B cell (primary cell): ENCODE measurements at regions not wholly inside any gene's neighbourhood (a gene's known extent, or its start where the extent isn't known, plus 50 kb on each side); places are given as distances from the start of the nearest gene placed in this dataset.

Source experiments
- ATAC-seq: fragments of 200-7000 bp; cut with Tn5 transposase; one replicate; pipeline ENCODE4 v1.10.0; 2021; ENCODE audit warnings: low read depth, mild to moderate bottlenecking, moderate number of reproducible peaks, moderate library complexity
- CTCF ChIA-PET: fragments of 350-600 bp; sonication (Branson Sonifier 250); formaldehyde crosslinking; loops from one replicate; lab custom pipeline; 2021; ENCODE audit warnings: antibody characterized with exemption, inconsistent platforms; lab: Charles Lee
- POLR2A ChIA-PET: fragments of 350-600 bp; sonication (Branson Sonifier 250); formaldehyde crosslinking; loops from one replicate; lab custom pipeline; 2021; ENCODE audit warnings: antibody characterized with exemption; lab: Charles Lee
- DNase-seq: peaks from one replicate; pipeline ENCODE4 v3.0.0; 2013
- H2AFZ ChIP-seq: 2 replicates; pipeline ENCODE4 v1.6.1; 2012; ENCODE audit warnings: mild to moderate bottlenecking, low read depth, low read length; ENCODE audit not compliant: insufficient read depth, poor library complexity, severe bottlenecking
- H3K27ac ChIP-seq, 2 donors: 1 replicate in 1 of 2; 2 replicates in 1 of 2; pipeline ENCODE4 v1.5.1; 2012 to 2013; ENCODE audit warnings: low read length in 2 of 2, mild to moderate bottlenecking in 2 of 2, moderate library complexity in 1 of 2
- H3K27me3 ChIP-seq, 4 experiments: fragments of 200-600 bp in 1 of 4; sonication (generic) in 1 of 4; replicated peaks in 1 of 4; 1 replicate in 2 of 4; 2 replicates in 2 of 4; pipeline versions ENCODE4 v1.6.1 to v1.7.0; 2013 to 2016; ENCODE audit warnings: low read length in 3 of 4, mild to moderate bottlenecking in 2 of 4, mixed read lengths in 1 of 4, moderate library complexity in 1 of 4; ENCODE audit not compliant: insufficient read depth in 4 of 4, control insufficient read depth in 3 of 4; ENCODE audit errors: control extremely low read depth in 1 of 4
- H3K36me3 ChIP-seq, 2 experiments: replicated peaks in 1 of 2; 1 replicate in 1 of 2; 2 replicates in 1 of 2; pipeline versions ENCODE4 v1.6.1 to v1.7.1; 2013; ENCODE audit warnings: low read length in 1 of 2; ENCODE audit not compliant: insufficient read depth in 2 of 2, control insufficient read depth in 1 of 2; ENCODE audit errors: control extremely low read depth in 1 of 2, extremely low read depth in 1 of 2
- H3K4me1 ChIP-seq, 2 donors: fragments of 200-600 bp in 1 of 2; sonication (generic) in 1 of 2; 1 replicate in 1 of 2; 2 replicates in 1 of 2; pipeline versions ENCODE4 v1.5.1 to v1.6.1; 2013 to 2017; ENCODE audit warnings: low read length in 2 of 2; ENCODE audit not compliant: control insufficient read depth in 2 of 2, insufficient read depth in 2 of 2
- H3K4me2 ChIP-seq: replicated peaks from 2 replicates; pipeline ENCODE3; 2012; ENCODE audit warnings: mild to moderate bottlenecking, low read depth, low read length; ENCODE audit not compliant: poor library complexity, severe bottlenecking
- H3K4me3 ChIP-seq, 5 experiments: fragments of 200-600 bp in 1 of 5; sonication (generic) in 1 of 5; 1 replicate in 3 of 5; 2 replicates in 2 of 5; pipeline versions ENCODE4 v1.5.1 to v1.7.0; 2011 to 2016; ENCODE audit warnings: low read length in 4 of 5, mild to moderate bottlenecking in 4 of 5, low read depth in 2 of 5, control low read depth in 1 of 5, moderate library complexity in 1 of 5; ENCODE audit not compliant: insufficient read depth in 1 of 5; ENCODE audit errors: control extremely low read depth in 1 of 5, extremely low read depth in 1 of 5
- H3K79me2 ChIP-seq: fragments of 200-600 bp; sonication (generic); one replicate; pipeline ENCODE4 v1.6.0; 2016; ENCODE audit warnings: low read length; ENCODE audit not compliant: control insufficient read depth, insufficient read depth
- H3K9ac ChIP-seq: fragments of 200-600 bp; sonication (generic); 2 replicates; pipeline ENCODE4 v1.6.1; 2017; ENCODE audit warnings: mild to moderate bottlenecking, low read length, moderate library complexity
- H3K9me3 ChIP-seq, 3 donors: one replicate each; pipeline versions ENCODE4 v1.6.1 to v1.7.1; 2013; ENCODE audit warnings: low read length in 2 of 3; ENCODE audit not compliant: control insufficient read depth in 2 of 3, insufficient read depth in 1 of 3; ENCODE audit errors: control extremely low read depth in 1 of 3
- H4K20me1 ChIP-seq: 2 replicates; pipeline ENCODE4 v1.6.0; 2012; ENCODE audit warnings: mild to moderate bottlenecking, low read length; ENCODE audit not compliant: insufficient read depth, control insufficient read depth, poor library complexity, severe bottlenecking
- H3K27ac Mint-ChIP-seq: one replicate; pipeline ENCODE4 v1.8.0; 2021; ENCODE audit warnings: mixed read lengths
- H3K27me3 Mint-ChIP-seq: one replicate; pipeline ENCODE4 v1.8.0; 2021; ENCODE audit warnings: mixed read lengths
- H3K4me1 Mint-ChIP-seq: one replicate; pipeline ENCODE4 v1.8.0; 2021; ENCODE audit warnings: mixed read lengths
- H3K4me3 Mint-ChIP-seq: one replicate; pipeline ENCODE4 v1.8.0; 2021; ENCODE audit warnings: mixed read lengths
- H3K9me3 Mint-ChIP-seq: one replicate; pipeline ENCODE4 v1.8.0; 2022; ENCODE audit warnings: mixed read lengths; ENCODE audit not compliant: insufficient read depth
- EZH2 ChIP-seq: IDR thresholded peaks from 2 replicates; pipeline ENCODE4 v1.6.1; 2012; ENCODE audit warnings: borderline replicate concordance, low read depth, mild to moderate bottlenecking, moderate library complexity, low read length; ENCODE audit not compliant: insufficient read depth, poor library complexity, severe bottlenecking
- WGBS: methylation state at CpG from one replicate; pipeline ENCODE4 v1.1.5; 2013; ENCODE audit warnings: missing lambda C conversion rate; ENCODE audit not compliant: insufficient coverage; 5-methylcytosine and 5-hydroxymethylcytosine counted together
- intact Hi-C: fragments of 100-400 bp; cut with micrococcal nuclease; formaldehyde crosslinking; loops from one replicate; pipeline ENCODE4 v1.10.0; 2022
- TF ChIP-seq, protein P1 (sequence below): fragments of 200-600 bp; IDR thresholded peaks from one replicate; pipeline ENCODE4 v1.8.0; 2022; ENCODE audit warnings: antibody characterized with exemption, mild to moderate bottlenecking

DNA sequence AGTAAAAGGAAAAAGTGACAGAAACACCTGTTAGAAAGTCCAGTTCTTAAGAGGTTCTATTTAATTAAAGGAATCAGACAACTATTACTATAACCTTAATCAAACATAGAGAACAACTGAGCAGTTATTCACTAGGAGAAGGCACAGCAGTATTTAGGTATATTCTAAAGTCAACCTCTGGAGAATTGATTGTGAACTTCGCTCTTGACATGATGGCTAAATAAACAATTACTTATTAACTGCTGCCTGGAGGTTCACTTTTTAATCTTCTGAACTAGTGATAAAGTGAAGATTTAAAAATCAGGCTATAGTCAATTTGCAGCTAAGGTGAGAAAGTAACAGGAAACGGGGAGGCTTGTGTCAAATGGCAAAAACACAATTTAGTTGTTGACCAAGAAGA lies 557.3 kb downstream of the FAM181B start:
- no peaks in the 10 kb centered on the region for H3K79me2 ChIP-seq
- H3K4me2 ChIP-seq = no peak overlapping the region
- Mint-ChIP-seq H3K9me3 (no peaks in the 10 kb centered on the region), H3K4me3 (no peak overlapping the region), H3K27me3 (no peaks in the 10 kb centered on the region), H3K4me1 (no peaks in the 10 kb centered on the region), H3K27ac (no peak overlapping the region)
- H4K20me1 ChIP-seq = no peaks in the 10 kb centered on the region
- POLR2A ChIA-PET = no interaction called here
- H3K27me3 ChIP-seq = no peaks in the 10 kb centered on the region
- H3K36me3 ChIP-seq = no peaks in the 10 kb centered on the region
- WGBS = no CpG with 5 or more reads among the region's 2 CpGs
- DNase-seq = no peak
- CTCF ChIA-PET = no interaction called here
- no peaks in the 10 kb centered on the region for H3K9me3 ChIP-seq
- no peak overlapping the region for H2AFZ ChIP-seq
- H3K27ac ChIP-seq = no peak overlapping the region
- no peak for ATAC-seq
- no peaks in the 10 kb centered on the region for H3K4me1 ChIP-seq
- intact Hi-C loops = no loop called here
- H3K9ac ChIP-seq = no peak overlapping the region
- no peak overlapping the region for H3K4me3 ChIP-seq
- TF ChIP-seq EZH2 = no peak
- TF ChIP-seq, protein P1, sequence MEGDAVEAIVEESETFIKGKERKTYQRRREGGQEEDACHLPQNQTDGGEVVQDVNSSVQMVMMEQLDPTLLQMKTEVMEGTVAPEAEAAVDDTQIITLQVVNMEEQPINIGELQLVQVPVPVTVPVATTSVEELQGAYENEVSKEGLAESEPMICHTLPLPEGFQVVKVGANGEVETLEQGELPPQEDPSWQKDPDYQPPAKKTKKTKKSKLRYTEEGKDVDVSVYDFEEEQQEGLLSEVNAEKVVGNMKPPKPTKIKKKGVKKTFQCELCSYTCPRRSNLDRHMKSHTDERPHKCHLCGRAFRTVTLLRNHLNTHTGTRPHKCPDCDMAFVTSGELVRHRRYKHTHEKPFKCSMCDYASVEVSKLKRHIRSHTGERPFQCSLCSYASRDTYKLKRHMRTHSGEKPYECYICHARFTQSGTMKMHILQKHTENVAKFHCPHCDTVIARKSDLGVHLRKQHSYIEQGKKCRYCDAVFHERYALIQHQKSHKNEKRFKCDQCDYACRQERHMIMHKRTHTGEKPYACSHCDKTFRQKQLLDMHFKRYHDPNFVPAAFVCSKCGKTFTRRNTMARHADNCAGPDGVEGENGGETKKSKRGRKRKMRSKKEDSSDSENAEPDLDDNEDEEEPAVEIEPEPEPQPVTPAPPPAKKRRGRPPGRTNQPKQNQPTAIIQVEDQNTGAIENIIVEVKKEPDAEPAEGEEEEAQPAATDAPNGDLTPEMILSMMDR = no peak

DNA sequence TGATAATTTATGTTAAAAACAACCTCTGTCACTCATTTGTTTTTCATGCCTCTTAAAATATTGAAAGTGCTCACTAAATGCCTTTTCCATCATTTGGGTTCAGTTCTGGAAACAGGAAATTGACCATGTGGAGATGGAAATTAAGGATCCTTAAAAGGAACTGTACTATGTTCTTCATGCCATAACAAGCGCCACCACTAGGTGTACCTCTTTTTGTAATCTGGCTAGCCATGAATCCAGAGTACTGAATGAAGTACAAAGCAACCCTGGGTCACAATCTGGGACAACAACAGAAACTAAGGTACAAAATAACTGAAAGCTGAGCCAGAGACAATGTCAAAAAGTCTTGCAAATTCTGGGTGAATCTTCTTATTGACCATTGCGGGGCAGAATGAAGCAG lies 559.1 kb downstream of the FAM181B start:
- intact Hi-C loops = no loop called here
- no peaks in the 10 kb centered on the region for H3K4me1 ChIP-seq
- Mint-ChIP-seq H3K4me3 (no peak overlapping the region), H3K27ac (no peak overlapping the region), H3K4me1 (no peaks in the 10 kb centered on the region), H3K9me3 (no peaks in the 10 kb centered on the region), H3K27me3 (no peaks in the 10 kb centered on the region)
- H3K79me2 ChIP-seq = no peaks in the 10 kb centered on the region
- H3K36me3 ChIP-seq = no peaks in the 10 kb centered on the region
- DNase-seq (no peak), ATAC-seq (no peak)
- H3K4me3 ChIP-seq = no peak overlapping the region
- no peak overlapping the region for H3K9ac ChIP-seq
- no peak overlapping the region for H3K4me2 ChIP-seq
- H2AFZ ChIP-seq = no peak overlapping the region
- no peaks in the 10 kb centered on the region for H4K20me1 ChIP-seq
- no peaks in the 10 kb centered on the region for H3K9me3 ChIP-seq
- TF ChIP-seq EZH2 = no peak
- TF ChIP-seq, protein P1 = no peak
- no peak overlapping the region for H3K27ac ChIP-seq
- ChIA-PET CTCF (no interaction called here), POLR2A (no interaction called here)
- 100% methylated on average over 1 of the region's 2 CpGs for WGBS
- no peaks in the 10 kb centered on the region for H3K27me3 ChIP-seq
